Neural crest cell (in vitro differentiated cells): ENCODE measurements at regions not wholly inside any gene's neighbourhood (a gene's known extent, or its start where the extent isn't known, plus 50 kb on each side); places are given as distances from the start of the nearest gene placed in this dataset.

ENCODE experiments used
- DNase-seq: peaks from one replicate; pipeline ENCODE4 v3.0.0; 2021; ENCODE audit warnings: low read depth, mixed read lengths, low spot score
- H3K27ac Mint-ChIP-seq: one replicate; pipeline ENCODE4 v1.8.0; 2021; ENCODE audit warnings: mild to moderate bottlenecking, mixed read lengths; ENCODE audit not compliant: unreplicated experiment
- H3K27me3 Mint-ChIP-seq: 2 replicates; pipeline ENCODE4 v1.8.0; 2021; ENCODE audit warnings: low read depth, mild to moderate bottlenecking, mixed read lengths
- H3K36me3 Mint-ChIP-seq: 2 replicates; pipeline ENCODE4 v1.8.0; 2021; ENCODE audit warnings: low read depth, mild to moderate bottlenecking, mixed read lengths
- H3K4me1 Mint-ChIP-seq: 2 replicates; pipeline ENCODE4 v1.8.0; 2021; ENCODE audit warnings: mixed read lengths
- H3K4me3 Mint-ChIP-seq: one replicate; pipeline ENCODE4 v1.8.0; 2021; ENCODE audit warnings: mild to moderate bottlenecking, mixed read lengths
- H3K9me3 Mint-ChIP-seq: 2 replicates; pipeline ENCODE4 v1.8.0; 2021; ENCODE audit warnings: mixed read lengths
- CTCF ChIP-seq: fragments of 200-600 bp; sonication (generic); conservative IDR thresholded peaks from 2 replicates; pipeline ENCODE4 v1.5.0; 2021; ENCODE audit warnings: antibody characterized with exemption, mild to moderate bottlenecking

- no peak overlapping the region for H3K4me3 Mint-ChIP-seq
- peaks cover 15% of the 10 kb centered on the region for H3K4me1 Mint-ChIP-seq
- DNase-seq = no peak
- H3K27me3 Mint-ChIP-seq = no peaks in the 10 kb centered on the region
- no peaks in the 10 kb centered on the region for H3K9me3 Mint-ChIP-seq
- H3K27ac Mint-ChIP-seq = no peak overlapping the region
- TF ChIP-seq CTCF = no peak
- peaks cover 8% of the 10 kb centered on the region for H3K36me3 Mint-ChIP-seq
These were observed 1007.8 kb upstream of the WWC1 start for GRCh38 chr5:167283691-167284090.

GRCh38 chr5:167284222-167284890, 1007.1 kb upstream of the WWC1 start:
- H3K36me3 Mint-ChIP-seq = peaks cover 8% of the 10 kb centered on the region
- H3K4me1 Mint-ChIP-seq = peaks cover 15% of the 10 kb centered on the region
- no peak overlapping the region for H3K27ac Mint-ChIP-seq
- no peaks in the 10 kb centered on the region for H3K27me3 Mint-ChIP-seq
- H3K4me3 Mint-ChIP-seq = no peak overlapping the region
- no peaks in the 10 kb centered on the region for H3K9me3 Mint-ChIP-seq
- no peak for TF ChIP-seq CTCF
- no peak for DNase-seq

GRCh38 chr5:167285591-167285990, 1005.9 kb upstream of the WWC1 start:
- Mint-ChIP-seq H3K4me1 (peaks cover 15% of the 10 kb centered on the region), H3K4me3 (no peak overlapping the region), H3K27ac (no peak overlapping the region), H3K9me3 (no peaks in the 10 kb centered on the region), H3K36me3 (peaks cover 5% of the 10 kb centered on the region), H3K27me3 (no peaks in the 10 kb centered on the region)
- no peak for DNase-seq
- no peak for TF ChIP-seq CTCF

- Mint-ChIP-seq H3K27me3 (no peaks in the 10 kb centered on the region), H3K4me1 (peaks cover 15% of the 10 kb centered on the region), H3K36me3 (peaks cover 5% of the 10 kb centered on the region), H3K4me3 (no peak overlapping the region), H3K9me3 (peaks cover 5% of the 10 kb centered on the region), H3K27ac (no peak overlapping the region)
- DNase-seq = no peak
- TF ChIP-seq CTCF = no peak
These were observed 1004.6 kb upstream of the WWC1 start for GRCh38 chr5:167286891-167287290.

- peaks cover 11% of the 10 kb centered on the region for H3K9me3 Mint-ChIP-seq
- no peak for DNase-seq
- H3K27me3 Mint-ChIP-seq = no peaks in the 10 kb centered on the region
- H3K4me3 Mint-ChIP-seq = no peak overlapping the region
- peaks cover 39% of the 10 kb centered on the region for H3K4me1 Mint-ChIP-seq
- no peak for TF ChIP-seq CTCF
- H3K27ac Mint-ChIP-seq = no peak overlapping the region
- H3K36me3 Mint-ChIP-seq = peaks cover 8% of the 10 kb centered on the region
These were observed 1001.0 kb upstream of the WWC1 start for GRCh38 chr5:167290478-167290877.
